Hepatocyte (in vitro differentiated cells): ENCODE measurements at regions not wholly inside any gene's neighbourhood (a gene's known extent, or its start where the extent isn't known, plus 50 kb on each side); places are given as distances from the start of the nearest gene placed in this dataset.

Experiments
- DNase-seq: peaks from one replicate; pipeline ENCODE4 v3.0.0-alpha.2; 2016; ENCODE audit warnings: low spot score
- H2AFZ ChIP-seq: fragments of 200-600 bp; sonication (generic); 2 replicates; pipeline ENCODE4 v1.6.0; 2016; ENCODE audit warnings: antibody characterized with exemption, mild to moderate bottlenecking
- H3K27ac ChIP-seq: fragments of 200-600 bp; sonication (generic); 2 replicates; pipeline ENCODE4 v1.5.1; 2016; ENCODE audit warnings: mild to moderate bottlenecking
- H3K27me3 ChIP-seq: fragments of 200-600 bp; sonication (generic); 2 replicates; pipeline ENCODE4 v1.6.1; 2016
- H3K36me3 ChIP-seq: fragments of 200-600 bp; sonication (generic); replicated peaks from 2 replicates; pipeline ENCODE4 v1.5.1; 2016; ENCODE audit warnings: low read depth; ENCODE audit not compliant: insufficient read depth
- H3K4me1 ChIP-seq: fragments of 200-600 bp; sonication (generic); 2 replicates; pipeline ENCODE4 v1.5.1; 2016; ENCODE audit warnings: mild to moderate bottlenecking, moderate library complexity; ENCODE audit not compliant: insufficient read depth
- H3K4me2 ChIP-seq: fragments of 200-600 bp; sonication (generic); 2 replicates; pipeline ENCODE4 v1.6.0; 2016
- H3K4me3 ChIP-seq: fragments of 200-600 bp; sonication (generic); 2 replicates; pipeline ENCODE4 v1.5.1; 2016; ENCODE audit warnings: mild to moderate bottlenecking
- H3K79me2 ChIP-seq: fragments of 200-600 bp; sonication (generic); 2 replicates; pipeline ENCODE4 v1.6.0; 2017; ENCODE audit warnings: mild to moderate bottlenecking
- H3K9me2 ChIP-seq: fragments of 200-600 bp; sonication (generic); replicated peaks from 2 replicates; pipeline ENCODE4 v1.6.0; 2017; ENCODE audit warnings: mild to moderate bottlenecking; ENCODE audit not compliant: insufficient read depth
- H3K9me3 ChIP-seq: fragments of 200-600 bp; sonication (generic); 2 replicates; pipeline ENCODE4 v1.5.1; 2016; ENCODE audit warnings: low read depth, mild to moderate bottlenecking
- H4K20me1 ChIP-seq: fragments of 200-600 bp; sonication (generic); 2 replicates; pipeline ENCODE4 v1.6.0; 2016; ENCODE audit warnings: mild to moderate bottlenecking; ENCODE audit not compliant: insufficient read depth, poor library complexity, severe bottlenecking
- CTCF ChIP-seq: fragments of 200-600 bp; sonication (generic); IDR thresholded peaks from 2 replicates; pipeline ENCODE4 v1.5.1; 2016; ENCODE audit warnings: antibody characterized with exemption, mild to moderate bottlenecking; ENCODE audit not compliant: poor library complexity
- EZH2 ChIP-seq: fragments of 200-600 bp; sonication (generic); IDR thresholded peaks from 2 replicates; pipeline ENCODE4 v1.6.1; 2016; ENCODE audit warnings: antibody characterized with exemption, mild to moderate bottlenecking, borderline replicate concordance
- EZH2phosphoT487 ChIP-seq: fragments of 200-600 bp; sonication (generic); IDR thresholded peaks from one replicate; pipeline ENCODE4 v1.6.1; 2018; ENCODE audit warnings: antibody characterized with exemption, mild to moderate bottlenecking, low read depth, moderate library complexity; ENCODE audit not compliant: unreplicated experiment, severe bottlenecking
- WGBS: methylation state at CpG from one replicate; pipeline ENCODE4 v1.1.6; 2016; ENCODE audit warnings: low lambda C conversion rate; ENCODE audit errors: missing lambda C conversion rate; 5-methylcytosine and 5-hydroxymethylcytosine counted together

- no peaks in the 10 kb centered on the region for H4K20me1 ChIP-seq
- H3K9me2 ChIP-seq = no peaks in the 10 kb centered on the region
- DNase-seq = no peak
- no peaks in the 10 kb centered on the region for H3K9me3 ChIP-seq
- no peak overlapping the region for H3K4me2 ChIP-seq
- 55% methylated on average over 3 of the region's 3 CpGs for WGBS
- H2AFZ ChIP-seq = no peak overlapping the region
- TF ChIP-seq EZH2 (no peak), EZH2phosphoT487 (no peak), CTCF (no peak)
- H3K4me3 ChIP-seq = no peak overlapping the region
- no peaks in the 10 kb centered on the region for H3K4me1 ChIP-seq
- H3K36me3 ChIP-seq = no peaks in the 10 kb centered on the region
- H3K27me3 ChIP-seq = no peaks in the 10 kb centered on the region
- H3K79me2 ChIP-seq = no peaks in the 10 kb centered on the region
- no peak overlapping the region for H3K27ac ChIP-seq
Measured at GRCh38 chr5:93320920-93321445, 260.0 kb downstream of the NR2F1-AS1 start.

GRCh38 chr5:93313672-93314071 lies 267.3 kb downstream of the NR2F1-AS1 start:
- no peaks in the 10 kb centered on the region for H3K9me3 ChIP-seq
- no peaks in the 10 kb centered on the region for H3K79me2 ChIP-seq
- H3K4me3 ChIP-seq = no peak overlapping the region
- no peaks in the 10 kb centered on the region for H3K27me3 ChIP-seq
- TF ChIP-seq CTCF (no peak), EZH2 (no peak), EZH2phosphoT487 (no peak)
- H3K36me3 ChIP-seq = no peaks in the 10 kb centered on the region
- H3K9me2 ChIP-seq = no peaks in the 10 kb centered on the region
- H3K4me2 ChIP-seq = no peak overlapping the region
- DNase-seq = no peak
- no peak overlapping the region for H2AFZ ChIP-seq
- no peaks in the 10 kb centered on the region for H4K20me1 ChIP-seq
- H3K4me1 ChIP-seq = no peaks in the 10 kb centered on the region
- no peak overlapping the region for H3K27ac ChIP-seq

- H3K4me2 ChIP-seq = no peak overlapping the region
- H3K36me3 ChIP-seq = no peaks in the 10 kb centered on the region
- H3K79me2 ChIP-seq = no peaks in the 10 kb centered on the region
- no peak overlapping the region for H3K4me3 ChIP-seq
- TF ChIP-seq EZH2 = no peak
- TF ChIP-seq EZH2phosphoT487 = no peak
- TF ChIP-seq CTCF = no peak
- H3K9me2 ChIP-seq = no peaks in the 10 kb centered on the region
- no peaks in the 10 kb centered on the region for H3K9me3 ChIP-seq
- H2AFZ ChIP-seq = no peak overlapping the region
- no peaks in the 10 kb centered on the region for H4K20me1 ChIP-seq
- no peaks in the 10 kb centered on the region for H3K27me3 ChIP-seq
- no peaks in the 10 kb centered on the region for H3K4me1 ChIP-seq
- DNase-seq = no peak
- 90% methylated on average over 2 of the region's 2 CpGs for WGBS
- H3K27ac ChIP-seq = no peak overlapping the region
Measured at GRCh38 chr5:93311881-93312280, 269.1 kb downstream of the NR2F1-AS1 start.

- H3K4me1 ChIP-seq = no peaks in the 10 kb centered on the region
- no peak for TF ChIP-seq CTCF
- no peak for TF ChIP-seq EZH2phosphoT487
- TF ChIP-seq EZH2 = no peak
- no peak overlapping the region for H3K4me3 ChIP-seq
- no peaks in the 10 kb centered on the region for H3K9me2 ChIP-seq
- H3K9me3 ChIP-seq = no peaks in the 10 kb centered on the region
- no peaks in the 10 kb centered on the region for H3K27me3 ChIP-seq
- H3K79me2 ChIP-seq = no peaks in the 10 kb centered on the region
- no peak overlapping the region for H2AFZ ChIP-seq
- DNase-seq = no peak
- no peak overlapping the region for H3K27ac ChIP-seq
- no peak overlapping the region for H3K4me2 ChIP-seq
- H4K20me1 ChIP-seq = no peaks in the 10 kb centered on the region
- H3K36me3 ChIP-seq = no peaks in the 10 kb centered on the region
Measured at GRCh38 chr5:93307557-93307956, 273.5 kb downstream of the NR2F1-AS1 start.
